Activated gamma-delta T cell treated with anti-CD3 and anti-CD28 coated beads, Interleukin-2, amount 50 U/mL, for 16 hours (primary cell): ENCODE measurements at regions not wholly inside any gene's neighbourhood (a gene's known extent, or its start where the extent isn't known, plus 50 kb on each side); places are given as distances from the start of the nearest gene placed in this dataset.

ENCODE experiments used
- DNase-seq: peaks from one replicate; pipeline ENCODE4 v3.0.0-alpha.2; 2020; ENCODE audit warnings: low read depth

GRCh38 chr2:216911008-216911407 lies 51.1 kb upstream of the TNP1 start:
- DNase-seq: no peak

- no peak for DNase-seq
These were observed 49.8 kb upstream of the TNP1 start for GRCh38 chr2:216909541-216910210.
